ENCODE measurements at regions not wholly inside any gene's neighbourhood (a gene's known extent, or its start where the extent isn't known, plus 50 kb on each side); places are given as distances from the start of the nearest gene placed in this dataset.

GRCh38 chr17:83194761-83195329, 115.4 kb downstream of the METRNL start:
- TF ChIP-seq CTCF (conservative IDR thresholded peaks at IDR 0.05; ENCODE audit: low read depth, low read length) (no peak), EZH2 (IDR thresholded peaks at IDR 0.05; ENCODE audit: low read length, unreplicated experiment) (no peak), EZH2phosphoT487 (IDR thresholded peaks at IDR 0.05; ENCODE audit: borderline replicate concordance, low read length) (no peak)

All from PC-3 (cell line).